Trophoblast cell (in vitro differentiated cells and primary cell): ENCODE measurements at regions not wholly inside any gene's neighbourhood (a gene's known extent, or its start where the extent isn't known, plus 50 kb on each side); places are given as distances from the start of the nearest gene placed in this dataset.
A peak's percentile ranks its signal among the peaks of the same experiment; 100 is the strongest.

ENCODE experiments used
- DNase-seq, 2 donors: peaks; one replicate each; pipeline ENCODE4 v3.0.0-alpha.2; 2016
- H2AFZ ChIP-seq: 2 replicates; pipeline ENCODE4 v1.6.1; 2013; ENCODE audit warnings: low read length, moderate library complexity, mild to moderate bottlenecking; ENCODE audit not compliant: insufficient read depth, poor library complexity
- H2AK5ac ChIP-seq: 2 replicates; pipeline ENCODE4 v1.6.1; 2013; ENCODE audit warnings: mild to moderate bottlenecking, low read length
- H2BK120ac ChIP-seq: 2 replicates; pipeline ENCODE4 v1.6.1; 2013; ENCODE audit warnings: low read length, mild to moderate bottlenecking, moderate library complexity; ENCODE audit not compliant: insufficient read depth, poor library complexity
- H2BK12ac ChIP-seq: 2 replicates; pipeline ENCODE4 v1.6.1; 2013; ENCODE audit warnings: mild to moderate bottlenecking, low read length, moderate library complexity
- H2BK5ac ChIP-seq: 2 replicates; pipeline ENCODE4 v1.6.1; 2013; ENCODE audit warnings: low read length, low read depth, moderate library complexity, mild to moderate bottlenecking; ENCODE audit not compliant: poor library complexity
- H3K14ac ChIP-seq: 2 replicates; pipeline ENCODE4 v1.6.1; 2013; ENCODE audit warnings: mild to moderate bottlenecking, low read length
- H3K18ac ChIP-seq: 2 replicates; pipeline ENCODE4 v1.6.1; 2013; ENCODE audit warnings: mild to moderate bottlenecking, low read length
- H3K23ac ChIP-seq: 2 replicates; pipeline ENCODE4 v1.6.1; 2013; ENCODE audit warnings: low read length
- H3K27ac ChIP-seq: 2 replicates; pipeline ENCODE4 v1.5.1; 2013; ENCODE audit warnings: low read depth, mild to moderate bottlenecking, inconsistent platforms, low read length, moderate library complexity
- H3K27me3 ChIP-seq: 2 replicates; pipeline ENCODE4 v1.6.1; 2013; ENCODE audit warnings: inconsistent platforms, mild to moderate bottlenecking, low read length, moderate library complexity; ENCODE audit not compliant: insufficient read depth
- H3K36me3 ChIP-seq, 2 experiments: 1 replicate in 1 of 2; 2 replicates in 1 of 2; pipeline ENCODE4 v1.6.1; 2013; ENCODE audit warnings: low read length in 2 of 2, mild to moderate bottlenecking in 2 of 2, moderate library complexity in 1 of 2; ENCODE audit not compliant: insufficient read depth in 2 of 2, control insufficient read depth in 1 of 2
- H3K4ac ChIP-seq: 2 replicates; pipeline ENCODE4 v1.6.1; 2013; ENCODE audit warnings: low read depth, mild to moderate bottlenecking, low read length, moderate library complexity
- H3K4me1 ChIP-seq, 2 experiments: 1 replicate in 1 of 2; 2 replicates in 1 of 2; pipeline ENCODE4 v1.6.1; 2013; ENCODE audit warnings: low read length in 2 of 2, mild to moderate bottlenecking in 2 of 2, moderate library complexity in 1 of 2; ENCODE audit not compliant: insufficient read depth in 2 of 2, control insufficient read depth in 1 of 2
- H3K4me2 ChIP-seq: 2 replicates; pipeline ENCODE4 v1.6.1; 2013; ENCODE audit warnings: inconsistent platforms, mild to moderate bottlenecking, low read length, moderate library complexity
- H3K4me3 ChIP-seq: 2 replicates; pipeline ENCODE4 v1.5.1; 2013; ENCODE audit warnings: mild to moderate bottlenecking, low read depth, low read length, inconsistent platforms
- H3K79me1 ChIP-seq: one replicate; pipeline ENCODE4 v1.6.1; 2013; ENCODE audit warnings: low read length
- H3K79me2 ChIP-seq: 2 replicates; pipeline ENCODE4 v1.6.1; 2013; ENCODE audit warnings: low read length, mild to moderate bottlenecking; ENCODE audit not compliant: control insufficient read depth, insufficient read depth, poor library complexity
- H3K9ac ChIP-seq: 2 replicates; pipeline ENCODE4 v1.6.1; 2013; ENCODE audit warnings: mild to moderate bottlenecking, low read length
- H3K9me3 ChIP-seq: 2 replicates; pipeline ENCODE4 v1.6.1; 2013; ENCODE audit warnings: low read depth, mild to moderate bottlenecking, control low read depth, inconsistent platforms, low read length; ENCODE audit not compliant: insufficient read depth
- H4K12ac ChIP-seq: 2 replicates; pipeline ENCODE4 v1.6.1; 2013; ENCODE audit warnings: low read depth, mild to moderate bottlenecking, low read length, moderate library complexity
- H4K8ac ChIP-seq: 2 replicates; pipeline ENCODE4 v1.6.1; 2013; ENCODE audit warnings: low read depth, mild to moderate bottlenecking, low read length, moderate library complexity
- H4K91ac ChIP-seq: one replicate; pipeline ENCODE4 v1.6.1; 2013; ENCODE audit warnings: low read depth, mild to moderate bottlenecking, low read length, moderate library complexity
- WGBS: extraction: QIAGEN DNeasy Blood & Tissue Kit; methylation state at CpG from one replicate; pipeline ENCODE4 v1.1.7; 2013; ENCODE audit warnings: missing lambda C conversion rate; ENCODE audit not compliant: insufficient read length, insufficient coverage; ENCODE audit errors: extremely low coverage; 5-methylcytosine and 5-hydroxymethylcytosine counted together

DNA sequence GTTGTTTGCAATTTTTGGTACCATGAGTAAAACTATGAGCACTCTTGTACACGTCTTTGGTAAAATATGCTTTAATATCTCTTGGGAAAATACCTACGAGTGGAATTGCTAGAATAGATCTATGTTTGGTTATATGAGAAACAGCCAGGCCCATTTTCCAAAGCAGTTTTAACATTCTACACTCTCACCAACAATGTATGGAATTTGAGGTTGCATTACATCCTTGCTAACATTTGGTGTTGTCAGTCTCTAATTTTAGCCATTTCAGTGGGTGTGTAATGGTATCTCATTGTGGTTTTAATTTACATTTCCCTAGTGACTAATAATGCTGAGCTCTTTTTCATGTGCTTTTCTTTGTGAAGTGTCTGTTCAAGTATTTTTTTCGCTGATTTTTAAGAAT, 118.9 kb upstream of the TCF4 start:
- no peak overlapping the region for H3K18ac ChIP-seq
- no peak overlapping the region for H2BK12ac ChIP-seq
- no peaks in the 10 kb centered on the region for H3K79me1 ChIP-seq
- H2BK5ac ChIP-seq, result no peak overlapping the region
- H3K4me2 ChIP-seq, result no peak overlapping the region
- H3K4ac ChIP-seq, result no peak overlapping the region
- H4K91ac ChIP-seq, result no peak overlapping the region
- H2AFZ ChIP-seq, result no peak overlapping the region
- no peaks in the 10 kb centered on the region for H3K4me1 ChIP-seq
- H3K4me3 ChIP-seq, result no peak overlapping the region
- H3K27me3 ChIP-seq, result no peaks in the 10 kb centered on the region
- no peak overlapping the region for H3K9ac ChIP-seq
- DNase-seq, result peak; percentile 51 to 80
- no peak overlapping the region for H3K23ac ChIP-seq
- no peak overlapping the region for H4K12ac ChIP-seq
- no peak overlapping the region for H2AK5ac ChIP-seq
- H3K27ac ChIP-seq, result no peak overlapping the region
- no peaks in the 10 kb centered on the region for H3K79me2 ChIP-seq
- H2BK120ac ChIP-seq, result no peak overlapping the region
- WGBS, result no CpG with 5 or more reads among the region's 3 CpGs
- H3K9me3 ChIP-seq, result no peaks in the 10 kb centered on the region
- H4K8ac ChIP-seq, result no peak overlapping the region
- no peak overlapping the region for H3K14ac ChIP-seq
- no peaks in the 10 kb centered on the region for H3K36me3 ChIP-seq

DNA sequence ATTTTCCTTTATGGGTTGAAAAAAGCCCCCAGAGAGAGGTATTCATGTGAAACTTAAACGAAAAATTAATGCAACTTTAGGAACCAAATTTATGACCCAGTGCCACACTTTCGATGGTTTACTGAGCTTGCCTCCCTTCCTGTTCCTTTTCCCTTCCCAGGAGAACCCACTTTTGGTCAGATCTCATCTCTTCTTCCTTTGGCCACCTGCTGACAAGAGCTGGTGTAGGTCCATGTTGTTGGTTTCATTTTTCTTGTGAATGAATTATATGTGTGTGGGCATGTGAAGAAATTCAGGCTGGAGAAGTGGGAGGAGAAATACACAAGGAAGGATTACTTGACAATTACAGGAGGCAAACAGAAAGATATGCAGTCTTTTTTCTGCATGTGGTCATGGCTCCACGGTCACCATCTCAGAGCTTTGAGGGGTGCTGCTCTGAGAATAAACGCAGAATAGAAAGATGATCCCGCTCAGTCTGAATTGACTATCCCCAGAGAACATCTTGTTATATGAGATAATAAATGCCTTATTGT, 111.3 kb upstream of the TCF4 start:
- H3K23ac ChIP-seq, result no peak overlapping the region
- WGBS, result no CpG with 5 or more reads among the region's 5 CpGs
- no peak overlapping the region for H2BK12ac ChIP-seq
- no peak overlapping the region for H4K12ac ChIP-seq
- no peak overlapping the region for H3K4ac ChIP-seq
- H4K8ac ChIP-seq, result no peak overlapping the region
- H3K79me1 ChIP-seq, result no peaks in the 10 kb centered on the region
- no peak overlapping the region for H2AK5ac ChIP-seq
- H3K18ac ChIP-seq, result no peak overlapping the region
- DNase-seq, result no peak
- no peaks in the 10 kb centered on the region for H3K36me3 ChIP-seq
- H3K9ac ChIP-seq, result no peak overlapping the region
- no peak overlapping the region for H3K27ac ChIP-seq
- no peak overlapping the region for H3K14ac ChIP-seq
- H3K9me3 ChIP-seq, result no peaks in the 10 kb centered on the region
- H2AFZ ChIP-seq, result no peak overlapping the region
- no peaks in the 10 kb centered on the region for H3K4me1 ChIP-seq
- no peak overlapping the region for H3K4me2 ChIP-seq
- no peak overlapping the region for H4K91ac ChIP-seq
- no peaks in the 10 kb centered on the region for H3K79me2 ChIP-seq
- no peaks in the 10 kb centered on the region for H3K27me3 ChIP-seq
- no peak overlapping the region for H3K4me3 ChIP-seq
- H2BK120ac ChIP-seq, result no peak overlapping the region
- no peak overlapping the region for H2BK5ac ChIP-seq

DNA sequence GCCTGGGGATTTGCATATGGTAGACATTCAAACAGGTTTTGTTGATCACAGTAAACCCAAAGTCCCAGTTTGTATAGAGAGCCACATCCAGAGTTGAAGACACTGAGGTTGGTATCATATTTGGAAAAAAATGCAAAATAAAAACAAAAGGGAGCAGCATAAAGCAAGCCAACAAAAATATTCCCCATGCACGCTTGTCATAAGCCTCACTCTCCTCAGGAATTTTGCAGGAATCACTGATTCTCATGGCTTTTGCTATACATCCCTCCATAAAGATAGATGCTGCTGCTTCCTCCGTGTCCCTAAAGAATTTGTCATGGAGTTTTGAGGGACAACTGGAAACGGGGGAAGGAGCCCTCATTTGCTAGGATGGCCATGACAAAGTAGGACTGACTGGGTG, 108.8 kb upstream of the TCF4 start:
- Histone ChIP-seq H3K4me1 (no peaks in the 10 kb centered on the region), H4K8ac (no peak overlapping the region), H3K4ac (no peak overlapping the region), H3K27me3 (no peaks in the 10 kb centered on the region), H3K4me2 (no peak overlapping the region), H2BK5ac (no peak overlapping the region), H2AFZ (no peak overlapping the region), H3K4me3 (no peak overlapping the region), H3K14ac (no peak overlapping the region), H3K9ac (no peak overlapping the region), H4K91ac (no peak overlapping the region), H2AK5ac (no peak overlapping the region), H2BK12ac (no peak overlapping the region), H2BK120ac (no peak overlapping the region), H3K27ac (no peak overlapping the region), H3K9me3 (no peaks in the 10 kb centered on the region), H4K12ac (no peak overlapping the region), H3K79me2 (no peaks in the 10 kb centered on the region), H3K36me3 (no peaks in the 10 kb centered on the region), H3K18ac (no peak overlapping the region), H3K79me1 (no peaks in the 10 kb centered on the region), H3K23ac (no peak overlapping the region)
- no CpG with 5 or more reads among the region's 3 CpGs for WGBS
- DNase-seq, result no peak

DNA sequence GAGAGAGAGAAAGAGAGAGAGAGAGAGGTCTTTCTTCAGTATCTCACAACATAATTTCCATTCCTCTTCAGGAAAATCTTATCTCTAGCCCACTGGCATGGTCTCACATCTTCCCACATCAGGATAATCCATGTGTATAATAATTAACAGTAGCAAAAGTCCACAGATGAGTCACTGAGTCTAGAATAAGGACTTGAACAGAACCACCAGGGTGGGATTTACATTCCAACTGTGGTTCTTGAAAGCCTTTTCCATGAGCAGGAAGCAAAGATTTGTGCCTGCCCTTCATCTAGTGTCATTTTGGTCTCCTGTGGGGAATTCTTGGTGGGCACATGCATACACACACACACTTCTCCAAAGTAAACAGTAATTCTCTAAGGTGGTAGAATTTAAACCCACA, 107.1 kb upstream of the TCF4 start:
- no peak overlapping the region for H4K12ac ChIP-seq
- no peak for DNase-seq
- no peaks in the 10 kb centered on the region for H3K36me3 ChIP-seq
- H4K8ac ChIP-seq, result no peak overlapping the region
- no peak overlapping the region for H3K18ac ChIP-seq
- no peak overlapping the region for H3K4me3 ChIP-seq
- no peaks in the 10 kb centered on the region for H3K4me1 ChIP-seq
- no peaks in the 10 kb centered on the region for H3K79me1 ChIP-seq
- H3K4ac ChIP-seq, result no peak overlapping the region
- H2AFZ ChIP-seq, result no peak overlapping the region
- H3K27me3 ChIP-seq, result no peaks in the 10 kb centered on the region
- no peak overlapping the region for H4K91ac ChIP-seq
- H3K23ac ChIP-seq, result no peak overlapping the region
- H2AK5ac ChIP-seq, result no peak overlapping the region
- no peak overlapping the region for H2BK120ac ChIP-seq
- H3K14ac ChIP-seq, result no peak overlapping the region
- no peak overlapping the region for H3K9ac ChIP-seq
- no peak overlapping the region for H2BK12ac ChIP-seq
- H3K9me3 ChIP-seq, result no peaks in the 10 kb centered on the region
- H3K4me2 ChIP-seq, result no peak overlapping the region
- H3K27ac ChIP-seq, result no peak overlapping the region
- H3K79me2 ChIP-seq, result no peaks in the 10 kb centered on the region
- no peak overlapping the region for H2BK5ac ChIP-seq
